Fibroblast of lung (primary cell): ENCODE measurements at regions not wholly inside any gene's neighbourhood (a gene's known extent, or its start where the extent isn't known, plus 50 kb on each side); places are given as distances from the start of the nearest gene placed in this dataset.

ENCODE experiments used
- DNase-seq, 2 donors: peaks; one replicate each; pipeline versions ENCODE4 v3.0.0 to v3.0.0-alpha.2; 2010; ENCODE audit warnings: low read depth in 2 of 2
- H2AFZ ChIP-seq: 2 replicates; pipeline ENCODE4 v1.5.1; 2012; ENCODE audit warnings: low read length, control low read depth, inconsistent platforms
- H3K27ac ChIP-seq: 2 replicates; pipeline ENCODE4 v1.5.1; 2011; ENCODE audit warnings: low read length, control low read depth; ENCODE audit not compliant: insufficient read depth
- H3K27me3 ChIP-seq: 2 replicates; pipeline ENCODE4 v1.5.1; 2011; ENCODE audit warnings: mild to moderate bottlenecking, low read length; ENCODE audit not compliant: control insufficient read depth, insufficient read depth
- H3K36me3 ChIP-seq: 2 replicates; pipeline ENCODE4 v1.5.1; 2011; ENCODE audit warnings: low read length; ENCODE audit not compliant: control insufficient read depth, insufficient read depth
- H3K4me1 ChIP-seq: 2 replicates; pipeline ENCODE4 v1.5.1; 2011; ENCODE audit warnings: low read length; ENCODE audit not compliant: control insufficient read depth, insufficient read depth; ENCODE audit errors: extremely low read depth
- H3K4me2 ChIP-seq: 2 replicates; pipeline ENCODE4 v1.5.1; 2011; ENCODE audit warnings: low read length, control low read depth; ENCODE audit not compliant: insufficient read depth; ENCODE audit errors: extremely low read depth
- H3K4me3 ChIP-seq, 4 experiments: fragments of 200-600 bp in 1 of 4; sonication (generic) in 1 of 4; replicated peaks in 1 of 4; 2 replicates each; pipeline ENCODE4 v1.5.1; 2011 to 2016; ENCODE audit warnings: low read length in 4 of 4, low read depth in 3 of 4, mild to moderate bottlenecking in 3 of 4, control low read depth in 2 of 4, inconsistent platforms in 1 of 4, mixed read lengths in 1 of 4; ENCODE audit not compliant: insufficient read depth in 1 of 4; ENCODE audit errors: control extremely low read depth in 1 of 4
- H3K79me2 ChIP-seq: 2 replicates; pipeline ENCODE4 v1.5.1; 2012; ENCODE audit warnings: mild to moderate bottlenecking, low read length, inconsistent platforms; ENCODE audit not compliant: control insufficient read depth, insufficient read depth
- H3K9ac ChIP-seq: 2 replicates; pipeline ENCODE4 v1.5.1; 2011; ENCODE audit warnings: mild to moderate bottlenecking, low read length, control low read depth; ENCODE audit not compliant: insufficient read depth
- H3K9me3 ChIP-seq: 2 replicates; pipeline ENCODE4 v1.5.1; 2012; ENCODE audit warnings: low read depth, low read length; ENCODE audit not compliant: control insufficient read depth, insufficient read depth
- H4K20me1 ChIP-seq: 2 replicates; pipeline ENCODE4 v1.5.1; 2011; ENCODE audit warnings: low read length; ENCODE audit not compliant: control insufficient read depth, insufficient read depth; ENCODE audit errors: extremely low read depth
- EZH2 ChIP-seq: IDR thresholded peaks from 2 replicates; pipeline ENCODE4 v1.5.1; 2012; ENCODE audit warnings: low read length, control low read depth, mild to moderate bottlenecking; ENCODE audit errors: missing control alignments
- TF ChIP-seq, protein P1 (sequence below), 2 donors: IDR thresholded peaks in 1 of 2; conservative IDR thresholded peaks in 1 of 2; 1 replicate in 1 of 2; 2 replicates in 1 of 2; pipeline ENCODE4 v1.5.1; 2011 to 2012; ENCODE audit warnings: low read length in 2 of 2, control low read depth in 1 of 2, inconsistent platforms in 1 of 2, low read depth in 1 of 2, mild to moderate bottlenecking in 1 of 2

- TF ChIP-seq EZH2: no peak
- TF ChIP-seq, protein P1, sequence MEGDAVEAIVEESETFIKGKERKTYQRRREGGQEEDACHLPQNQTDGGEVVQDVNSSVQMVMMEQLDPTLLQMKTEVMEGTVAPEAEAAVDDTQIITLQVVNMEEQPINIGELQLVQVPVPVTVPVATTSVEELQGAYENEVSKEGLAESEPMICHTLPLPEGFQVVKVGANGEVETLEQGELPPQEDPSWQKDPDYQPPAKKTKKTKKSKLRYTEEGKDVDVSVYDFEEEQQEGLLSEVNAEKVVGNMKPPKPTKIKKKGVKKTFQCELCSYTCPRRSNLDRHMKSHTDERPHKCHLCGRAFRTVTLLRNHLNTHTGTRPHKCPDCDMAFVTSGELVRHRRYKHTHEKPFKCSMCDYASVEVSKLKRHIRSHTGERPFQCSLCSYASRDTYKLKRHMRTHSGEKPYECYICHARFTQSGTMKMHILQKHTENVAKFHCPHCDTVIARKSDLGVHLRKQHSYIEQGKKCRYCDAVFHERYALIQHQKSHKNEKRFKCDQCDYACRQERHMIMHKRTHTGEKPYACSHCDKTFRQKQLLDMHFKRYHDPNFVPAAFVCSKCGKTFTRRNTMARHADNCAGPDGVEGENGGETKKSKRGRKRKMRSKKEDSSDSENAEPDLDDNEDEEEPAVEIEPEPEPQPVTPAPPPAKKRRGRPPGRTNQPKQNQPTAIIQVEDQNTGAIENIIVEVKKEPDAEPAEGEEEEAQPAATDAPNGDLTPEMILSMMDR (conservative IDR thresholded peaks at IDR 0.05 in 1 of 2, IDR thresholded peaks at IDR 0.05 in 1 of 2; ENCODE audit: low read depth in 1 of 2, low read length in 2 of 2): no peak
- no peaks in the 10 kb centered on the region for H3K27me3 ChIP-seq
- no peak for DNase-seq
- no peak overlapping the region for H3K4me2 ChIP-seq
- no peak overlapping the region for H3K4me3 ChIP-seq
- H3K36me3 ChIP-seq: no peaks in the 10 kb centered on the region
- no peaks in the 10 kb centered on the region for H3K79me2 ChIP-seq
- no peaks in the 10 kb centered on the region for H3K9me3 ChIP-seq
- no peak overlapping the region for H3K27ac ChIP-seq
- no peaks in the 10 kb centered on the region for H4K20me1 ChIP-seq
- H2AFZ ChIP-seq: no peak overlapping the region
- H3K4me1 ChIP-seq: no peaks in the 10 kb centered on the region
- no peak overlapping the region for H3K9ac ChIP-seq
These were observed 280.3 kb downstream of the CCDC85A start for GRCh38 chr2:56464066-56464465.

DNA sequence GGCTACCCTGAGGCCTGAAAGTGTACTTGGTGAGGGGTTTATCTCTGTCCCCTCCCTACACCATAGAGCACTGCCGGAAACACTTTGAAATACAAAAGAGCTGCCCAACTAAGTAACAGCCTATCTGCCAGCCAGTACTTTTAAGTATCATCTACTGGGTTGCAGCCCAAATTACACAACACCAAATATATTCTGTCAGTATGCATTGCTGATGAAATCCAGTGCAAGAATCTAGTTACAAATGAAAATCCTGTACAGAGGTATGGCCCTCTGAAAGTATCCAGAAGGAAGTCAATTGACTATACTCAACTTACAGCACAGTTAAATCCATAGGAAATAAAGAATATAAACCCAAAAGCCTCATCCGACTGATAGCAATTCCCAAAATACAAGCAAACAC, 280.8 kb downstream of the CCDC85A start:
- Histone ChIP-seq H3K79me2 (no peaks in the 10 kb centered on the region), H3K9me3 (no peaks in the 10 kb centered on the region), H3K4me2 (no peak overlapping the region), H3K9ac (no peak overlapping the region), H3K4me1 (no peaks in the 10 kb centered on the region), H3K27ac (no peak overlapping the region), H3K36me3 (no peaks in the 10 kb centered on the region), H3K4me3 (no peak overlapping the region), H4K20me1 (no peaks in the 10 kb centered on the region), H2AFZ (no peak overlapping the region), H3K27me3 (no peaks in the 10 kb centered on the region)
- TF ChIP-seq, protein P1 (conservative IDR thresholded peaks at IDR 0.05 in 1 of 2, IDR thresholded peaks at IDR 0.05 in 1 of 2; ENCODE audit: low read depth in 1 of 2, low read length in 2 of 2): no peak
- no peak for TF ChIP-seq EZH2
- no peak for DNase-seq

- no peak overlapping the region for H2AFZ ChIP-seq
- no peak overlapping the region for H3K9ac ChIP-seq
- no peaks in the 10 kb centered on the region for H3K79me2 ChIP-seq
- H3K36me3 ChIP-seq: no peaks in the 10 kb centered on the region
- peak in 1 of 2 donors; percentile 22 for DNase-seq
- H3K27me3 ChIP-seq: no peaks in the 10 kb centered on the region
- H3K27ac ChIP-seq: no peak overlapping the region
- H3K9me3 ChIP-seq: no peaks in the 10 kb centered on the region
- no peaks in the 10 kb centered on the region for H3K4me1 ChIP-seq
- no peak overlapping the region for H3K4me3 ChIP-seq
- H4K20me1 ChIP-seq: no peaks in the 10 kb centered on the region
- no peak overlapping the region for H3K4me2 ChIP-seq
- TF ChIP-seq, protein P1 (conservative IDR thresholded peaks at IDR 0.05 in 1 of 2, IDR thresholded peaks at IDR 0.05 in 1 of 2; ENCODE audit: low read depth in 1 of 2, low read length in 2 of 2): no peak
- no peak for TF ChIP-seq EZH2
These were observed 281.7 kb downstream of the CCDC85A start for GRCh38 chr2:56465491-56465890.
